ENCODE measurements at regions not wholly inside any gene's neighbourhood (a gene's known extent, or its start where the extent isn't known, plus 50 kb on each side); places are given as distances from the start of the nearest gene placed in this dataset.
"Not testable (repeated sequence)": the region's sequence is repeated elsewhere in the genome, so short reads cannot be mapped to it uniquely, and the experiment has no call there.

DNA sequence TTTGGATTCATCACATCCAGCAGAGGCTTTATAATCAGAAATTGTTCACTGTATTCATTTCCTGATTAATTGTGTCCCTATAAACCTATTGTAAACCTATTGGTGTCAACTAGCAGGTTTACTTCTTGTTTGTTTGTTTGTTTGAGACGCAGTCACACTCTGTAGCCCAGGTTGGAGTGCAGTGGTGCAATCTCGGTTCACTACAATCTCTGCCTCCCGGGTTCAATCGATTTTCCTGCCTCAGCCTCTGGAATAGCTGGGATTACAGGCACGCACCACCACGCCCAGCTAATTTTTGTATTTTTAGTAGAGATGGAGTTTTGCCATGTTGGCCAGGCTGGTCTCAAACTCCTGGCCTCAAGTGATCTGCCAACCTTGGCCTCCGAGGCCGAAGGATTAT lies 215.4 kb upstream of the ZNF385D start:
- H3K4me1 Mint-ChIP-seq; ATAC-seq; H3K9me3 Mint-ChIP-seq (ENCODE audit: low read depth); DNase-seq; H3K4me3 Mint-ChIP-seq; H3K27ac Mint-ChIP-seq; CTCF ChIA-PET; H3K36me3 Mint-ChIP-seq; H3K27me3 Mint-ChIP-seq: not testable (repeated sequence)

DNA sequence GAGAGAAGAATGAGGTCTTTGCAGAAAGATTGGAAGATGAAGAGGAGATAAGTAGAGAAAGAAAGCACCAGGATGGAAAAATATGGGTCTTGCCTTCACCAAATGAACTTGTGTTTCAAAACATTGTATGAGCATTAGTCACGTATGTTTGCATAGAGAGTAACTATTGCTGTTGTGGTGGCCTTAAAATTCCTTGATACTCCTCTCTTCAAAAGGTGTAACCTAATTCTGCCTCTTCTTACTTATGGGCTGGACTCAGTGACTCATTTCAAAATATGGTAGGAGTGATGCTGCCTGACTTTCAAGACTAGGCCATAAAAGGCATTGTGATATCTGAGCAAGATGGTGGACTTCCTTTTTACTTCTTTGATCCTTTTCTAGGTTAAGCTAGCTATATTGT lies 228.7 kb upstream of the ZNF385D start:
- no peak overlapping the region for H3K27ac Mint-ChIP-seq
- H3K4me3 Mint-ChIP-seq: no peak overlapping the region
- no peaks in the 10 kb centered on the region for H3K27me3 Mint-ChIP-seq
- H3K4me1 Mint-ChIP-seq: no peaks in the 10 kb centered on the region
- H3K36me3 Mint-ChIP-seq: no peaks in the 10 kb centered on the region
- CTCF ChIA-PET: no interaction called here
- ATAC-seq: no peak
- peaks cover 5% of the 10 kb centered on the region for H3K9me3 Mint-ChIP-seq (ENCODE audit: low read depth)
- no peak for DNase-seq

DNA sequence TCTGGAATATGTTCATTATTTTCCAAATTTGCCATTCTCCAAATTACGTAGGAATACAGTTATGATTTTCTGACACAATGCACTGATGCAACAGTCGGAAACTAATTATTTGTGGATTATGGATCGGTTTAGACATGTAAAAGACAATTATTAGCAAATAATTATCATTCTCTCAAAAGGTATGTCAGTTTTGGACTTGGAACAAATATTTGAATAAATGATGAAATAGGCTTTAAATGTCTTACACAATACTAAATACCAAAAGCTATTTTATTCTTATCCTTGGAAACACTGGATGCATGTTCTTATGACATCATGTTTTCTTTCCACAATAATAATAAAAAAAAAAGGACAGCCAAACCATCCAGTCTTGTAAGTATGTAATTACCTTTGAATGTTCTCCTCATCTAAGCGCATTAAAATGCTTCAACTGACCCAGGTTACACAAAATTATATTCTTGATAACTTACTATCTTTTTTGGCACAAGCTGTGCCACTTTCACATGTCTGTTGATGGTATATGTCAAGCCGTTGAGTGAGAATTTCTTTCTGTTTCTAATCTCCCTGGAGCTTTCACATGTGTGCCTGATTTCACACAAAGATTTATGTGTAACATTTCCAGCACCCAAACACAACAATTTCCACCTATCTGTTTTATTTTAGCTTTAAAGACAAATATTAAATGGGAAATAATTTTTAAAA lies 238.5 kb upstream of the ZNF385D start:
- no peaks in the 10 kb centered on the region for H3K27me3 Mint-ChIP-seq
- H3K4me1 Mint-ChIP-seq: no peaks in the 10 kb centered on the region
- no peak for ATAC-seq
- peaks cover 3% of the 10 kb centered on the region for H3K9me3 Mint-ChIP-seq (ENCODE audit: low read depth)
- CTCF ChIA-PET: no interaction called here
- DNase-seq: no peak
- no peak overlapping the region for H3K4me3 Mint-ChIP-seq
- H3K27ac Mint-ChIP-seq: no peak overlapping the region
- no peaks in the 10 kb centered on the region for H3K36me3 Mint-ChIP-seq

DNA sequence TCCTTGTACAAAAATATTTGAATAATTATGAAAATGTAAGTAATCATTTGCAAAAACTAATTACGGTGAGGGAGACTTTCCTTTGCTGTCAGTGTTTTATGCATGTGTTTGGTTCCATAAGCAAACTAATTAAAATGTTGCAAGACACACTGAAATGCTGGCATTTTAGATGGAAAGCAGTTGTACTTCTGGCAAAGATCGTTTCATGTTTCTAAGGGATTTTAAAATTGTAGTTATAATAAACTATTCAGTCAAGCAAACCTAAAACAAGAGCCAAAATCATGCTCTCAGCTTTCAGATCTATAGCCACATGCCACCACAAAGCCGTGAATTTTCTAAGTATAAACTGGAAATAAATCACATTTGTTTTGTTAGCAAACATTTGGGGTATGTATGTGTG lies 240.1 kb upstream of the ZNF385D start:
- Mint-ChIP-seq H3K9me3 (ENCODE audit: low read depth) (peaks cover 3% of the 10 kb centered on the region), H3K4me1 (no peaks in the 10 kb centered on the region), H3K4me3 (no peak overlapping the region), H3K27me3 (no peaks in the 10 kb centered on the region), H3K27ac (no peak overlapping the region), H3K36me3 (no peaks in the 10 kb centered on the region)
- no peak for DNase-seq
- no peak for ATAC-seq
- CTCF ChIA-PET: no interaction called here

DNA sequence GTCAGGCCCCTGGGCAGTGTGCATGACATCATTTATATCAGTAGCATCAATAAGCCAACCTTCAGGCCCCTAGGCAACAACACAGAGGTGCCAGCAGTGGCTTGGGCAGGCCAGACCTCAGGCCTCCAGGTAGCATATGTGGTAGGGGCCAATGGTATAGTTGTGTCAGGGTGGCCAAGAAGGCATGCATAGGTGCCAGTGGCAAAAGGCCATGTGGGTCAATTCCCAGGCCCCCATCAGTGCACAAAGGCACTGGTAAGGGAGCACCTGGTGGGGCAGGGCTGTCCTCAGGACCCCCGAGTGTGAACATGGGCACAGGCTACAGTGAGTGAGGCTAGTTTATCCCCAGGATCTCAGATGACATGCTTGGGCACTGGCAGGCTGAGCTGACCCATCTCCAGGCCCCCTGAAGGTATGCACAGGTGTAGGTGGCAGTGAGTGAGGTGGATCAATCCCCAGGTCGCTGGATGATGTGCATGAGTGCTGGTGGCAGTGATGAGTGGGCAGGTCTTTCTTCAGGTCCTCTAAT lies 244.1 kb upstream of the ZNF385D start:
- no peaks in the 10 kb centered on the region for H3K36me3 Mint-ChIP-seq
- ATAC-seq (no peak), DNase-seq (no peak)
- peaks cover 3% of the 10 kb centered on the region for H3K9me3 Mint-ChIP-seq (ENCODE audit: low read depth)
- CTCF ChIA-PET: no interaction called here
- H3K27ac Mint-ChIP-seq: no peak overlapping the region
- no peaks in the 10 kb centered on the region for H3K4me1 Mint-ChIP-seq
- H3K4me3 Mint-ChIP-seq: no peak overlapping the region
- no peaks in the 10 kb centered on the region for H3K27me3 Mint-ChIP-seq

DNA sequence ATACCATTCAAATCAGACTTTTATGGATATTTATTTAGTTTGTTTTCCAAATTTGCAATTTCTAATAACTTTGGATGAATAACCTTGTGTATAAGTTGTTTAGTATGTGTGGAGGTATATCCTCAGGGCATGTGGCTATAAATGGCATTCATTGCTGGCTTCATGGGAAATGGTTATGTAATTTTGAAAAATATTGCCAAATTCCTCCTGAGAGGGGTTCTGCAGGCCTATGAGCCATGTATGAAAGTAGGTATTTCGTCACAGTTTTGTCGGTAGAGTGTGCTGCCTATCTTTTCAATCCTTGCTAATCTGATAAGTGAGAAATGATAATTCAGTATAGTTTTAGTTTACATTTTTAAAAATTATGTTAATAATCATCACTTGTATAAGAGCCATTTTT lies 256.4 kb upstream of the ZNF385D start:
- H3K4me1 Mint-ChIP-seq: no peaks in the 10 kb centered on the region
- no peaks in the 10 kb centered on the region for H3K36me3 Mint-ChIP-seq
- no peak for DNase-seq
- CTCF ChIA-PET: no interaction called here
- H3K4me3 Mint-ChIP-seq: no peak overlapping the region
- no peak overlapping the region for H3K27ac Mint-ChIP-seq
- no peak for ATAC-seq
- H3K27me3 Mint-ChIP-seq: no peaks in the 10 kb centered on the region
- peaks cover 5% of the 10 kb centered on the region for H3K9me3 Mint-ChIP-seq (ENCODE audit: low read depth)

DNA sequence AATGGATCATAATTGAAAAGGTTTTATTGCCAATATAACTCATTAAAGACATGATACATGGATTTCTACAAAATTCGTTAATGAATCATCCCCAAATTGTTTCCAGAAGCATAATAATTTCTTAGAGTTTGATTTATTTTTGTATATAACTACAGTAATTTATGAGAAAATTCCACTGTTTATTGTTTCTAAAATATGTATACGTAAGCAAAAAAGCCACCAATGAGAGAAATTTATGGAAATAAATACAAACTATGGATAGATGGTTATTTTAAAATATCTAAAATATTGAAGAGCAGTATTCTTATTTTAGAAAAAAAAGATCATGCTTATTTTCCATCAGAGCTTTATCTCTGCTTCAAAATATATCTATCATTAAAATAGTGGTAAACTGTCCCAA lies 260.0 kb upstream of the ZNF385D start:
- CTCF ChIA-PET: no interaction called here
- Mint-ChIP-seq H3K27me3 (no peaks in the 10 kb centered on the region), H3K4me1 (no peaks in the 10 kb centered on the region), H3K27ac (no peak overlapping the region), H3K9me3 (ENCODE audit: low read depth) (peaks cover 5% of the 10 kb centered on the region), H3K4me3 (no peak overlapping the region), H3K36me3 (no peaks in the 10 kb centered on the region)
- DNase-seq (no peak), ATAC-seq (no peak)

DNA sequence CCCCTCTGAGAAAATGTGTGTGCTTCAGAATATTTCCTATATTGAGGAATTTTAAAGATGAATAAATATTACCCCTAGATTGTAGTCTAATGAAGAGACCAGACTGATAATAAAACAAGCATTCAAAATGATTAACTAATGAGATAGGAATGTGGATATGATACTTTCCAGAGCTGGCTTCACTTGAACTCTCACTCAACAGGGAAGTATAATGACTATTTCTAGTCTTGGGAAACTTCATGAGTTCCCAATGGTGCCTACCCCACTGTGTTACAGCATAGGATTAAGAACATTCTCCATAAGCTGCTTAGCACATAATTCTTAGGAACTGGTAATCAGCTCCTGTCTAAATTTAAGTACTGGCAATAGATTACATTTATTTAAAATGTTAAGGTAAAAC lies 261.5 kb upstream of the ZNF385D start:
- CTCF ChIA-PET: no interaction called here
- no peaks in the 10 kb centered on the region for H3K27me3 Mint-ChIP-seq
- no peak overlapping the region for H3K27ac Mint-ChIP-seq
- no peak overlapping the region for H3K4me3 Mint-ChIP-seq
- H3K4me1 Mint-ChIP-seq: no peaks in the 10 kb centered on the region
- ATAC-seq: no peak
- H3K9me3 Mint-ChIP-seq (ENCODE audit: low read depth): peaks cover 5% of the 10 kb centered on the region
- no peak for DNase-seq
- H3K36me3 Mint-ChIP-seq: no peaks in the 10 kb centered on the region

DNA sequence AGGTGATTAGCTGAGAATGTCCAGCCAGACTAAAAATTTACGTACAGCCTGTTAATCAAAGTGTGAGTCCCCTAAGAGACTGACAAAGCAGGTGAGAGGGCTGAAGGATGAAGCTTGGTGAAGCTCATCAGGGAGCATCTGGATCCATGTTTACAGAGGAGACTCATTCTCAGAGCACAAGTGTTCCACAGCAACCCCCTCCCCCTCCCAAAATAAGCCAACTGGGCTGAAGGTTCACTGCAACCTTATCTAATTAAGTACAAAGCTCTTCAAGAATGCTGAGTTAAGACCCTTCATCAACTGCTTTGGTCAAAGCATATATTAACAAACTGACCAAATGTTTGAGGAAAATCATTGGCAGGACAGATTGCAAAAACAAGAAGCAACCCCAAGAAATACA lies 262.6 kb upstream of the ZNF385D start:
- Mint-ChIP-seq H3K4me1 (no peaks in the 10 kb centered on the region), H3K4me3 (no peak overlapping the region), H3K27me3 (no peaks in the 10 kb centered on the region), H3K36me3 (no peaks in the 10 kb centered on the region), H3K9me3 (ENCODE audit: low read depth) (peaks cover 5% of the 10 kb centered on the region), H3K27ac (no peak overlapping the region)
- ATAC-seq: no peak
- CTCF ChIA-PET: no interaction called here
- no peak for DNase-seq

DNA sequence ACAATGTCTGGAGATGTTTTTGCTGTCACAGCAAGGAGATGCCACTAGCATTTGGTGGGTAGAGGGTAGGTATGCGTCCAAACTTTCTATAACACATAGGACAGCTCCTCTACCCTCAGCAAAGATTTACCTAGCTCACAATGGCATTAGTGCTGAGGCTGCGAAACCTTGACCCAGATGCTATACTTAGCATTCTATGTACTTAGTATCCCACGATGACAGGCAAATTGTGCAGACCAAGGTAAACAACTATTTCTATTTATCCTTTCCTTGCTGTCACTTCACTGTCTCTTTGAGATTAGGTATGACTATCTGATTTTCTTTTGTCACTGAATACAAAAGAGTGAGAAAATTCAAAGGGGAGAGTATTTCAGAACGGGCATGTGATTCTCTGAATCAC lies 265.2 kb upstream of the ZNF385D start:
- Mint-ChIP-seq H3K4me3 (no peak overlapping the region), H3K4me1 (no peaks in the 10 kb centered on the region), H3K27me3 (no peaks in the 10 kb centered on the region), H3K9me3 (ENCODE audit: low read depth) (peaks cover 2% of the 10 kb centered on the region), H3K27ac (no peak overlapping the region), H3K36me3 (no peaks in the 10 kb centered on the region)
- DNase-seq (no peak), ATAC-seq (no peak)
- CTCF ChIA-PET: no interaction called here

DNA sequence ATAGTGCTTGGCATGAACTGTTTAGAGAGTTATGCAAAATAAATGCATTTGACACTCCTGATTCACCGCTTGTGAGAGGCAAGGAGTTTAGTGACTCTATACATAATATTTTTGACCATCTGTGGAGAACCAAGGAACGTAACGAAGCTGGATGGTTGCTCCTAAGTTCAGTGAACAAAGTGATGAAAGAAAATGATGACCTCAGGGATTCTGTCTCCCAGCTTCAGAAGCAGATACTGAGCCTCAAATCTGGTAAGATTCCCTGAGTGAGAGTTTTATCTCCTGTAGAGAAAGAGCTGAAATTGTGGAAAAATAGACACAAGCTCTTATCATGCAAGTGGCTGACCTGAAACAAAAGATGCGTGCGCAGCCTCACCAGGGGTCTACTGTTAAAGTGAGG lies 273.6 kb upstream of the ZNF385D start:
- H3K4me3 Mint-ChIP-seq, DNase-seq, H3K27me3 Mint-ChIP-seq, H3K4me1 Mint-ChIP-seq, H3K36me3 Mint-ChIP-seq, ATAC-seq, CTCF ChIA-PET, H3K27ac Mint-ChIP-seq: not testable (repeated sequence)
- H3K9me3 Mint-ChIP-seq (ENCODE audit: low read depth): peaks cover 14% of the 10 kb centered on the region

DNA sequence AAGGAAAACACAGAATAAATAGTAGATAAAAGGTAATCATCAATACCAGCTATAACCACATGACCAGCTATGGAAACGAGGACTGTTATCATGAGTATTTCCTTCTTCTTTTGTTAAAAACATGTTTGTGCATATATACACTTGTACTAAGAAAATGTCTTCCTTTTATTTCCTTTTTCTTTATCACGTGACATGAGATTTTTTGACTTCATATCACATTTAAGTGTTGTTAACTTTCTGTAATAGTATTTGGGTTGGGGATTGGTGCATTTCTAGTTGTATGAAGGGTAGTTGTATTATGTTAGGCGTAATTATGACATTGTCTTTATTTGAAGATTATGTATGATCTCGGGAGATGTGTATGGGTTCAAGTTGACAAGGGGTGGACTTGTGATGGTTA lies 278.5 kb upstream of the ZNF385D start:
- Mint-ChIP-seq H3K4me3 (no peak overlapping the region), H3K4me1 (no peaks in the 10 kb centered on the region), H3K27me3 (no peaks in the 10 kb centered on the region), H3K27ac (no peak overlapping the region), H3K9me3 (ENCODE audit: low read depth) (peaks cover 20% of the 10 kb centered on the region), H3K36me3 (no peaks in the 10 kb centered on the region)
- no peak for DNase-seq
- CTCF ChIA-PET: no interaction called here
- no peak for ATAC-seq

DNA sequence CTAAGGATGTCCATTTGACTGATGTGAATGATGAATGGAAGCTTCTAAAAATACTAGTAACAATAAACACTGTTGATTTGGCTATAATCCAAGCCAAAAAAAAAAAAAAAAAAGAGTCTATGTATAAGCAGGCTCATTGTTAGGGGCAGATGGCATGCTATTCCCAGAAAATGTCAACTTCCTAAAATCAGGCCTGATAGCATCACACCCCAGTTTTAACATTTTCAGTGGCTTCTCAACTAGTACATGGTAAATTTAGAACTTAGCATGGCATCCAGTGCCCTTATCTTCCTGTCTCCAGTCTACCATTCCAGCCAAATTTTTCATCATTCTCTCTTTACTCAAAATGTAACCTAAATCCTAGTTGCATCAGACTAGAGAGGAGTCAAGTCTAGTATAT lies 288.2 kb upstream of the ZNF385D start:
- peaks cover 6% of the 10 kb centered on the region for H3K9me3 Mint-ChIP-seq (ENCODE audit: low read depth)
- CTCF ChIA-PET: no interaction called here
- H3K4me3 Mint-ChIP-seq: no peak overlapping the region
- ATAC-seq: no peak
- H3K36me3 Mint-ChIP-seq: no peaks in the 10 kb centered on the region
- no peak overlapping the region for H3K27ac Mint-ChIP-seq
- DNase-seq: no peak
- no peaks in the 10 kb centered on the region for H3K27me3 Mint-ChIP-seq
- no peaks in the 10 kb centered on the region for H3K4me1 Mint-ChIP-seq

DNA sequence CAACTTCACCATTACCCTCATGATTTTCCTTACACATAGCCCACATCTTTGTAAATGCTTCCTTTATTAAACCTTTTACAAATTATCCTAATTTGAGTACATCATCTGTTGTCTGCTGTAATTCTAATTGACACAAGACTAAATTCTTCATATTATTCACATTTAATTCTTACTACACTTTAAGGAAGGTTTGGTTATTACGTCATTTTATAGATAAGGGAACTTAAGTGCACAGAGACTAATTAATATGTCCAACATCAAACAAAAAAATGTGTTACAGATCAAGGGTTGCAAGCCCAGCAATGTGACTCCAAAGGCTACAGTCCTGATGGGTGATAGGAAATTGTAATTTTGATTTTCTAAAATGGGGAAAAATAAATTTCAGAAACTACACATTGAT lies 289.1 kb upstream of the ZNF385D start:
- no peaks in the 10 kb centered on the region for H3K36me3 Mint-ChIP-seq
- H3K4me1 Mint-ChIP-seq: no peaks in the 10 kb centered on the region
- DNase-seq (no peak), ATAC-seq (no peak)
- CTCF ChIA-PET: no interaction called here
- H3K9me3 Mint-ChIP-seq (ENCODE audit: low read depth): peaks cover 6% of the 10 kb centered on the region
- no peaks in the 10 kb centered on the region for H3K27me3 Mint-ChIP-seq
- H3K27ac Mint-ChIP-seq: no peak overlapping the region
- no peak overlapping the region for H3K4me3 Mint-ChIP-seq

DNA sequence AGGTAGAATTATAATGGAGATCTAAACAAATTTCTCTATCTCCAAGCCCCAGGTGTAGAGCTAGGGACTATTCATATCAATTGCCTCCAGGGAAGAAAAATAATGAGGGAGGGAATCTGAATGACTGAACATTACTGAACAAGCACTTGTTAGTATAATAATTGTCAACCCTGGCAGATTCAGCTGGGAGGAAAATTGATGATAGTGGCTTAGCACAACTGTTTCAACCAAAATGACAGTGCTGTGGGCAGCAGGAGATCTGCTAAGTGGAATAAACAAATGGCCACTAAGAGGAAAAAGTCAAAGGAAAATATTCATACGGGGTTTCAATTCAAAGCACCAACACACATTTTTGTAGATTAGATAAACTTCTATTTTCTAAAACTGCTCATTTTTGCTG lies 294.9 kb upstream of the ZNF385D start:
- no peaks in the 10 kb centered on the region for H3K36me3 Mint-ChIP-seq
- no peaks in the 10 kb centered on the region for H3K27me3 Mint-ChIP-seq
- H3K9me3 Mint-ChIP-seq (ENCODE audit: low read depth): no peaks in the 10 kb centered on the region
- no peaks in the 10 kb centered on the region for H3K4me1 Mint-ChIP-seq
- CTCF ChIA-PET: no interaction called here
- H3K27ac Mint-ChIP-seq: no peak overlapping the region
- DNase-seq: no peak
- ATAC-seq: no peak
- H3K4me3 Mint-ChIP-seq: no peak overlapping the region

All from activated CD8-positive, alpha-beta memory T cell treated with anti-CD3 and anti-CD28 coated beads, Interleukin-2, amount 10 ng/mL, durations not matched to agents 7 days and 5 days (primary cell).